ENCODE measurements at regions not wholly inside any gene's neighbourhood (a gene's known extent, or its start where the extent isn't known, plus 50 kb on each side); places are given as distances from the start of the nearest gene placed in this dataset.

- TF ChIP-seq CTCF (IDR thresholded peaks at IDR 0.05) (no peak), POLR2AphosphoS5 (IDR thresholded peaks at IDR 0.05) (no peak)
Measured at GRCh38 chr3:69463531-69463930, 77.6 kb upstream of the FRMD4B start.

Data from breast epithelium (tissue), 3 donors.